Duodenal mucosa (tissue), 2 donors: ENCODE measurements at regions not wholly inside any gene's neighbourhood (a gene's known extent, or its start where the extent isn't known, plus 50 kb on each side); places are given as distances from the start of the nearest gene placed in this dataset.
"Not testable (repeated sequence)": the region's sequence is repeated elsewhere in the genome, so short reads cannot be mapped to it uniquely, and the experiment has no call there.

Experiments used
- H3K27ac ChIP-seq: one replicate; pipeline ENCODE4 v1.7.0; 2013; ENCODE audit warnings: low read depth, low read length
- H3K27me3 ChIP-seq, 2 donors: one replicate each; pipeline ENCODE4 v1.7.0; 2013; ENCODE audit warnings: low read length in 2 of 2, control low read depth in 1 of 2; ENCODE audit not compliant: insufficient read depth in 2 of 2, control insufficient read depth in 1 of 2
- H3K36me3 ChIP-seq, 2 donors: one replicate each; pipeline ENCODE4 v1.7.0; 2013; ENCODE audit warnings: low read length in 2 of 2, control low read depth in 1 of 2; ENCODE audit not compliant: insufficient read depth in 2 of 2, control insufficient read depth in 1 of 2
- H3K4me1 ChIP-seq, 2 donors: one replicate each; pipeline ENCODE4 v1.7.0; 2013; ENCODE audit warnings: low read length in 2 of 2, control low read depth in 1 of 2; ENCODE audit not compliant: insufficient read depth in 2 of 2, control insufficient read depth in 1 of 2
- H3K4me3 ChIP-seq, 2 donors: one replicate each; pipeline ENCODE4 v1.7.0; 2013; ENCODE audit warnings: low read length in 2 of 2, low read depth in 1 of 2
- H3K9ac ChIP-seq, 2 donors: one replicate each; pipeline ENCODE4 v1.7.0; 2013; ENCODE audit warnings: low read length in 2 of 2, low read depth in 1 of 2
- H3K9me3 ChIP-seq, 2 donors: one replicate each; pipeline ENCODE4 v1.7.0; 2013; ENCODE audit warnings: low read length in 2 of 2, control low read depth in 1 of 2; ENCODE audit not compliant: control insufficient read depth in 1 of 2

DNA sequence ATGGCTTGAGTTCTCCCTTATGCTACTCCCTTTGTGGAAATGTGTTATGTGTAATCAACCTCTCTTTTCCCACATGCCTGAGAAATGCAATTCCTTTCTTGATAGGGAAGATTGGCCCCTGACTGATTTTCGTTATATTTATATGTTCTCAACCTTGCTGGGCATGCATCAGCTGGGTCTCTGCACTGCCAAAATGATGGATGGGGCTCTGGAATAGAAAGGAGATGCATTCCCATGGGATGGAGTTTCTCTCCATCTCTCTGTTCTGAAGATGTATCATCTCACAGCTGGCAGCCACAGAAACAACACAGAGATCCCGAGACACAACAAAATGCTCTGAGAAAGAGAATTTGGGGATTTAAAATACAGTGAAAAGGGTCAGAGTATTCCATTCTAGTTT, 327.7 kb upstream of the LMCD1 start:
- Histone ChIP-seq H3K4me3 (no peak overlapping the region), H3K36me3 (no peaks in the 10 kb centered on the region)

DNA sequence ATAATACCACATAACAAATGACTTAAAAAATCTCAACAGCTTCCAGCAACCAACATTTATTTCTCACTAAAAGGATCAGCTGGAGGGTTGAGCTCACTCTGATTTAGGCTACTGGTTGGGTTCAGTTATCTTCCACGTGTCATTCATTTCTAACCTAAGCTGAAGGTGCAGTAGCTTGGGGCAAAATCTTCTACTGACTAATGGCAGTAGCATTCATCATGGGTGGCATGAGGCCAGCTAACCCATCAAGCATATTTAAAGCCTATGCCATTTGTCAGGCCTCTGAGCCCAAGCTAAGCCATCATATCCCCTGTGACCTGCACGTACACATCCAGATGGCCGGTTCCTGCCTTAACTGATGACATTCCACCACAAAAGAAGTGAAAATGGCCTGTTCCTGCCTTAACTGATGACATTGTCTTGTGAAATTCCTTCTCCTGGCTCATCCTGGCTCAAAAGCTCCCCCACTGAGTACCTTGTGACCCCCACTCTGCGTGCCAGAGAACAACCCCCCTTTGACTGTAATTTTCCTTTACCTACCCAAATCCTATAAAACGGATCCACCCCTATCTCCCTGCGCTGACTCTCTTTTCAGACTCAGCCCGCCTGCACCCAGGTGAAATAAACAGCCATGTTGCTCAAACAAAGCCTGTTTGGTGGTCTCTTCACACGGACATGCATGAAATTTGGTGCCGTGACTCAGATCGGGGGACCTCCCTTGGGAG, 324.7 kb upstream of the LMCD1 start:
- not testable (repeated sequence) for H3K4me1 ChIP-seq, H3K36me3 ChIP-seq, H3K9me3 ChIP-seq, H3K4me3 ChIP-seq, H3K27ac ChIP-seq, H3K9ac ChIP-seq, H3K27me3 ChIP-seq

More for the DNA sequence above, 327.7 kb upstream of the LMCD1 start:
- H3K4me1 ChIP-seq, result no peaks in the 10 kb centered on the region
- H3K9me3 ChIP-seq, result no peaks in the 10 kb centered on the region
- H3K27ac ChIP-seq, result no peak overlapping the region
- no peaks in the 10 kb centered on the region for H3K27me3 ChIP-seq
- no peak overlapping the region for H3K9ac ChIP-seq

DNA sequence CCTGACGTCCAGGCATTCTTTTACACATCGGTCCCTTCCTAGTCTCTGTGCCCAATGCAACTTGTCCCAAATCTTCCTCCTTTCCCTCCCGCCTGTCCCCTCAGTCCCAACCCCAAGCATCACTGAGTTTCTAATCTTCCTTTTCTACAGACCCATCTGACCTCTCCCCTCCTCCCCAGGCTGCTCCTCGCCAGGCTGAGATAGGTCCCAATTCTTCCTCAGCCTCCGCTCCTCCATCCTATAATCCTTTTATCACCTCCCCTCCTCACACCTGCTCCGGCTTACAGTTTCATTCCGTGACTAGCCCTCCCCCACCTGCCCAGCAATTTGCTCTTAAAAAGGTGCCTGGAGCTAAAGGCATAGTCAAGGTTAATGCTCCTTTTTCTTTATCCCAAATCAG, 323.1 kb upstream of the LMCD1 start:
- not testable (repeated sequence) for H3K27me3 ChIP-seq, H3K4me1 ChIP-seq, H3K27ac ChIP-seq, H3K36me3 ChIP-seq, H3K4me3 ChIP-seq, H3K9me3 ChIP-seq, H3K9ac ChIP-seq

DNA sequence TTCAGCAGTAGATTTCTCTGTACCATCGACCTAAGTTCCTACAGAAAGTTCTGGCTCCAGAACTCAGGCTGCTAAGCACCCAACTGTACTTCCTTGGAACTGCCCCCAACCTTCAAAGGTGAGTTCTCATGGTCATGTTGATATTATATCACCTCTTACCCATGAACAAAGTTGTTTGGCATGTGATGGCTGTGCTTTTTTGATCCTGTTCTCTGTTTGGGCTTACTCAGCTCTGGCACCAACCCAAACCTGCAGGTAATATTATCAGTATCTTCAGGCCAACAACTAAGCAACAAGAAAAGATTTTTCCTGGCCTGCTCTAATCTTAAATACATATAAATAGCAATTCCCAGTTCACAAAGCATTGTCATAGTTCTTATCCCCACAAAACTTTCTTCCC, 318.7 kb upstream of the LMCD1 start:
- no peak overlapping the region for H3K9ac ChIP-seq
- H3K36me3 ChIP-seq, result no peaks in the 10 kb centered on the region
- H3K4me3 ChIP-seq, result no peak overlapping the region
- no peaks in the 10 kb centered on the region for H3K9me3 ChIP-seq
- peaks cover 0 to 4% of the 10 kb centered on the region in 2 donors for H3K4me1 ChIP-seq
- H3K27me3 ChIP-seq, result no peaks in the 10 kb centered on the region
- no peak overlapping the region for H3K27ac ChIP-seq

DNA sequence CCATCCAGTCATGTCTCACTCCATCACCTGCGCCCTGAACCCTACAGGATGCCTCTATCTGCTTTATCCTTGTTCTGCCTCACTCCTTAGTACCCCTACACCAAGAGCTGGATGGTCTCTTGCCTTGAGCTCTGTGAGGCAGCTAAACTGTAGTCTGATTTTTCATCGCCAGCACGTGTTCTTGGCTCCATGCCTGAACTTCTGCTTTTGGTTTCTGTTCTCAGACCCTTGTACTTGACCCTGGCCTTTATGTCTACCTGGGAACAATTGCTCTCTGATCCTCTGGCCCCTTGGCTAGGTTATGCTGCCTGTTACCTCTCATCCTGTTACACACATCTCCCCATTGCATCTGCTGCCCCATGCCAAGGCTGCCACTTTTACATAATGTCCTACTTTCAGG, 318.0 kb upstream of the LMCD1 start:
- Histone ChIP-seq H3K27ac (no peak overlapping the region), H3K27me3 (no peaks in the 10 kb centered on the region), H3K9ac (no peak overlapping the region), H3K4me3 (no peak overlapping the region), H3K36me3 (no peaks in the 10 kb centered on the region), H3K4me1 (peaks cover 0 to 4% of the 10 kb centered on the region in 2 donors), H3K9me3 (no peaks in the 10 kb centered on the region)

DNA sequence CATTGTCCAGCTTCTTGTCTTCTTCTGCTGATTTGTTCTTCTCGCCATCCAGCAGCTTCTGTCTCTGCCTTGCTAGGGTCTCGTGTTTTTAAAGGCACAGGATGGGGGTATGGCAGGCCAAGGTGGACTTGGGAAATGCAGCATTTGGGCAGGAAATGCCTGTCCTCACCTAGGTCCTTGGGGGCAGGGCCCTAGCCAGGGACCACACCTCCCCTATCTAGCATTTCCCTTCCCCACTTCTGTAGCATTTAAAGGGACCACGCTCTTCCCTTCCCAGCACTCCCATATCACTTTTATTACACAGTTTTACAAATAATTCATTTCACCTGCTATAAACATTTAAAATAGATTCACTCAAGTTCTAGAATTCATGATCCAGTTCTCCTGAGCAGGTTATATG, 315.4 kb upstream of the LMCD1 start:
- no peaks in the 10 kb centered on the region for H3K36me3 ChIP-seq
- H3K4me3 ChIP-seq, result no peak overlapping the region
- H3K27me3 ChIP-seq, result no peaks in the 10 kb centered on the region
- no peaks in the 10 kb centered on the region for H3K9me3 ChIP-seq
- no peak overlapping the region for H3K9ac ChIP-seq
- H3K27ac ChIP-seq, result no peak overlapping the region
- H3K4me1 ChIP-seq, result peaks cover 0 to 4% of the 10 kb centered on the region in 2 donors

DNA sequence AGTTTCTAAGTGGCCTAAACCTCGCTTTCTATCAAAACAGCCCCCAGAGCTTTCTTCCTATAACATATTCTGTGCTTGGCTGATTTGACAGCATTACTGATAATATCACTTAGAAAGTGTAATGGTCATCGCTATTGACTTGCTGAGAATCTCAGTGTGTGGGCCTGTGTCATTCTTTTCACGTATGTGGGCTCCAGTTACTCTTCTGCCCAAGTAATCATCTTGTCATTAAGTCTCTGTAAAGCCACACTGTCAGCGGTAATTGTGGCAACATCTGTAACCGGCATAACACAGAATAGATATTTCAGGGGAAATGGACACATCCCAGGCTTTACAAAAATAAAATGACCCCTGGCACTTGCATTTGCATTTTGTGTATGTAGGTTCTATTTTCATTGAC, 313.6 kb upstream of the LMCD1 start:
- no peak overlapping the region for H3K9ac ChIP-seq
- H3K9me3 ChIP-seq, result no peaks in the 10 kb centered on the region
- H3K4me1 ChIP-seq, result peaks cover 0 to 4% of the 10 kb centered on the region in 2 donors
- no peak overlapping the region for H3K27ac ChIP-seq
- H3K36me3 ChIP-seq, result no peaks in the 10 kb centered on the region
- H3K27me3 ChIP-seq, result no peaks in the 10 kb centered on the region
- no peak overlapping the region for H3K4me3 ChIP-seq

DNA sequence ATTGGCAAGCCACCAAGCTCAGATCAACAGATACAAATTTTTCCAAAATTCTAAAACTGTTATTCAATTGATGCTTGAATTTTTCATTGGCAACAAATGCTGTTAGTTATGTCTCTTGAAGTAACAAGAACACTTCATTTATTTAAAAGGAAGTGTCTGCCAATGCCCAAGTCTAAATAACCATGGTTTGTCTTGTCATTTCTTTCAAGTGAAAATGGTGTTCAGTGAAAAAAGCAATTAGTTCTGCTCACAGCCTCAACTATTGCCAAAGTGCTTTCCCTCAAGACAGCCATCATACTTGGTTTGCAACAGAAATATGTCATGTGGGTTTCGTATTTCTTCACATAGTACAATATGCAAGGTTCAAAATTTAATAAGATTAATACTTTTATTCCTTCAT, 312.6 kb upstream of the LMCD1 start:
- Histone ChIP-seq H3K4me3 (no peak overlapping the region), H3K36me3 (no peaks in the 10 kb centered on the region), H3K27ac (no peak overlapping the region), H3K9me3 (no peaks in the 10 kb centered on the region), H3K4me1 (no peaks in the 10 kb centered on the region), H3K27me3 (no peaks in the 10 kb centered on the region), H3K9ac (no peak overlapping the region)

DNA sequence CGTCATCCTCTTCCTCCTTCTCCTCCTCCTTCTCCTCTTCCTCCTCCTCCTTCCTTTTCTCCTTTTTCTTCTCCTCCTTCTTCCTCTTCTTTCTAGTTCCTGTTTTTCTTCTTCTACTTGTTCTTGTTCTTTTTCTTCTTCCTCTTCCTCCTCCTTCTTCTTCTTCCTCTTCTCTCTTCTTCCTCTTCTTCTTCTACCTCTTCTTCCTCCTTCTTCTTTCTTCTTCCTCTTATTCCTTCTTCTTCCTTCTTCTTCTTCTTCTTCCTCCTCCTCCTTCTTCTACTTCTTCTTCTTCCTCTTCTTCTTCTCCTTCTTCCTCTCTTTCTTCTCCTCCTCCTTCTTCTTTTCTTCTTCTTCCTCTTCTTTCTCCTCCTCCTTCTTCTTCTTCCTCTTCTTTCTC, 310.2 kb upstream of the LMCD1 start:
- H3K9ac ChIP-seq, result no peak overlapping the region
- no peaks in the 10 kb centered on the region for H3K4me1 ChIP-seq
- H3K4me3 ChIP-seq, result no peak overlapping the region
- no peaks in the 10 kb centered on the region for H3K9me3 ChIP-seq
- H3K36me3 ChIP-seq, result no peaks in the 10 kb centered on the region
- H3K27me3 ChIP-seq, result no peaks in the 10 kb centered on the region
- no peak overlapping the region for H3K27ac ChIP-seq

DNA sequence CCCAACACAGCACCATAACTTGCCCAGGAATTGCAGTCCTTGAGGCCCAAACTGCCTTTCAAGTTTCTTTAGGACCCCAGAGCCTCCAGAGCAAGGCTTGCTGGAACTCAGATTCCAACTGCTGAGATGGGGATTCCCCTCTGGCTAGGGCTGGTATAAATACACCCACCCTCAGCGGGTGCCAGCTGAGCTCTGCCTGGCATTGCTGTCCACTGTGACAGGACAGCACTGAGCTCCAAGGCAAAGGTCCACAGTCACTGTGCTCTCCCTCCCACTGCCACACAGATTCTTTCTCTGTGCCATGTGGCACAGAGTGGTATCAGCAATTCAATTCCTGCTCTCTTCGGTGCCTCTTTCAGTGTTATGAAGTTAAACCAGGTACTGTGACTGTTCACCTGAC, 304.2 kb upstream of the LMCD1 start:
- Histone ChIP-seq H3K27ac (no peak overlapping the region), H3K4me1 (no peaks in the 10 kb centered on the region), H3K27me3 (no peaks in the 10 kb centered on the region), H3K4me3 (no peak overlapping the region), H3K36me3 (no peaks in the 10 kb centered on the region), H3K9me3 (no peaks in the 10 kb centered on the region), H3K9ac (no peak overlapping the region)

DNA sequence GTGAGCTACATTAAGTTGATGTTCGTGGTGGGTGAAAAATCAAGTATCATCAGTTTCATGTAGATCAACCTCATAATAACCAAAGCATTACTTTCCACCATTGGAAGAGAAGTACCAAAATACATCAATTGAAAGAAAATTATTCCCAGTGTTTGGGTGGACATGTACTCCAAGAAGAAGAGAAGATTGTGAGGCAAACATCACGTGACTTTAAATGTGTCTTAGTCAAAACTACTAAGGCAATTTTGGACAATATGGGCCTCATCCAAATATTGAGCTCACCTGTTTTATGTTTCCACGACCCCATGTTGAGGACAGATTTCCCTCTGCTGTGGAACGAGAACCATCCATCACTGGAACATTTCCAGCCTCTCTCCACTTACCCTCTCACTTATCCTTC, 303.0 kb upstream of the LMCD1 start:
- Histone ChIP-seq H3K4me3 (no peak overlapping the region), H3K36me3 (no peaks in the 10 kb centered on the region), H3K27me3 (no peaks in the 10 kb centered on the region), H3K9me3 (no peaks in the 10 kb centered on the region), H3K27ac (no peak overlapping the region), H3K9ac (no peak overlapping the region), H3K4me1 (no peaks in the 10 kb centered on the region)
